ENCODE measurements at regions not wholly inside any gene's neighbourhood (a gene's known extent, or its start where the extent isn't known, plus 50 kb on each side); places are given as distances from the start of the nearest gene placed in this dataset.
"Not testable (repeated sequence)": the region's sequence is repeated elsewhere in the genome, so short reads cannot be mapped to it uniquely, and the experiment has no call there.

- CTCF ChIA-PET = no interaction called here
- Histone ChIP-seq H3K27ac (ENCODE audit: low read depth, low read length) (no peak overlapping the region), H3K9me3 (ENCODE audit: control insufficient read depth, insufficient read depth, low read length) (no peaks in the 10 kb centered on the region), H3K4me3 (ENCODE audit: low read depth, low read length) (no peak overlapping the region), H3K27me3 (ENCODE audit: control insufficient read depth, insufficient read depth, low read length) (no peaks in the 10 kb centered on the region)
- no peak for DNase-seq (ENCODE audit: low read depth, low spot score)
- TF ChIP-seq CTCF (IDR thresholded peaks at IDR 0.05; ENCODE audit: low read depth, low read length) = no peak
- POLR2A ChIA-PET = interaction anchor here (0.7 kb wide), 1 partner anchor 120 kb away, joined by 3 read pairs; no protein-coding TSS in a partner anchor
Measured at GRCh38 chr3:99562138-99562537, 76.3 kb upstream of the COL8A1 start.

- no peak for DNase-seq (ENCODE audit: low read depth, low spot score)
- Histone ChIP-seq H3K27ac (ENCODE audit: low read depth, low read length) (no peak overlapping the region), H3K27me3 (ENCODE audit: control insufficient read depth, insufficient read depth, low read length) (no peaks in the 10 kb centered on the region), H3K4me3 (ENCODE audit: low read depth, low read length) (no peak overlapping the region), H3K9me3 (ENCODE audit: control insufficient read depth, insufficient read depth, low read length) (no peaks in the 10 kb centered on the region)
- ChIA-PET POLR2A (no interaction called here), CTCF (no interaction called here)
- no peak for TF ChIP-seq CTCF (IDR thresholded peaks at IDR 0.05; ENCODE audit: low read depth, low read length)
Measured at GRCh38 chr3:99561056-99561455, 77.3 kb upstream of the COL8A1 start.

- no peak for TF ChIP-seq CTCF (IDR thresholded peaks at IDR 0.05; ENCODE audit: low read depth, low read length)
- Histone ChIP-seq H3K4me3 (ENCODE audit: low read depth, low read length) (no peak overlapping the region), H3K27me3 (ENCODE audit: control insufficient read depth, insufficient read depth, low read length) (no peaks in the 10 kb centered on the region), H3K9me3 (ENCODE audit: control insufficient read depth, insufficient read depth, low read length) (no peaks in the 10 kb centered on the region), H3K27ac (ENCODE audit: low read depth, low read length) (no peak overlapping the region)
- ChIA-PET CTCF (interaction anchor here (0.6 kb wide), 2 partner anchors 194 to 354 kb away, joined by 3 read pairs; no protein-coding TSS in a partner anchor), POLR2A (no interaction called here)
- DNase-seq (ENCODE audit: low read depth, low spot score) = no peak
Measured at GRCh38 chr3:99559196-99559595, 79.2 kb upstream of the COL8A1 start.

GRCh38 chr3:99555885-99556284 lies 82.5 kb upstream of the COL8A1 start:
- H3K27me3 ChIP-seq (ENCODE audit: control insufficient read depth, insufficient read depth, low read length); H3K4me3 ChIP-seq (ENCODE audit: low read depth, low read length); POLR2A ChIA-PET; H3K9me3 ChIP-seq (ENCODE audit: control insufficient read depth, insufficient read depth, low read length); DNase-seq (ENCODE audit: low read depth, low spot score); H3K27ac ChIP-seq (ENCODE audit: low read depth, low read length): not testable (repeated sequence)
- CTCF ChIA-PET = interaction anchor here (0.6 kb wide), 1 partner anchor 17 kb away, joined by 3 read pairs; no protein-coding TSS in a partner anchor

GRCh38 chr3:99551520-99551919 lies 86.9 kb upstream of the COL8A1 start:
- H3K9me3 ChIP-seq (ENCODE audit: control insufficient read depth, insufficient read depth, low read length) = no peaks in the 10 kb centered on the region
- H3K4me3 ChIP-seq (ENCODE audit: low read depth, low read length) = no peak overlapping the region
- ChIA-PET CTCF (interaction anchor here (1.2 kb wide), 2 partner anchors 53 to 95 kb away, joined by 4 read pairs; no protein-coding TSS in a partner anchor), POLR2A (no interaction called here)
- peak; percentile 17; the same call in 1 of the 2 replicates for TF ChIP-seq CTCF (IDR thresholded peaks at IDR 0.05; ENCODE audit: low read depth, low read length)
- H3K27me3 ChIP-seq (ENCODE audit: control insufficient read depth, insufficient read depth, low read length) = no peaks in the 10 kb centered on the region
- DNase-seq (ENCODE audit: low read depth, low spot score) = no peak
- no peak overlapping the region for H3K27ac ChIP-seq (ENCODE audit: low read depth, low read length)

Measured in AG04450 (cell line).